ENCODE measurements at regions not wholly inside any gene's neighbourhood (a gene's known extent, or its start where the extent isn't known, plus 50 kb on each side); places are given as distances from the start of the nearest gene placed in this dataset.

DNA sequence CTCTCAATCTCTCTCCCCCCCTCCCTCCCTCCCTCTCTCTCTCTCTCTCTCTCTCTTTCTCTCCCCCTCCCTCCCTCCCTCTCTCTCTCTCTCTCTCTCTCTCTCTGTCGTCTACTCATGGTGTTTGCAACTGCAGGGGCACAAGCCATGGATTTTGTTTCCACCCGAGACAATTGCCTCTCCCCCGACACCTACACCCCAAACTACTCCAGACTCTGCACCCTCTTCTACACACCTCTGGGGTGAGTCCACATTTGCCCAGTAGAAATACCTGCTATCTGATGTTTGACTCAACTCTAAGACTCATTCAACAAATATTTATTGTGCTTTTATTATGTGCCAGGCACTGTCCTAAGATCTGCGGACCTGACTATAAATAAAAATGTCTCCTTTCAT is 93.7 kb downstream of the TMEM17 start (continued):
- TF ChIP-seq, protein P1, sequence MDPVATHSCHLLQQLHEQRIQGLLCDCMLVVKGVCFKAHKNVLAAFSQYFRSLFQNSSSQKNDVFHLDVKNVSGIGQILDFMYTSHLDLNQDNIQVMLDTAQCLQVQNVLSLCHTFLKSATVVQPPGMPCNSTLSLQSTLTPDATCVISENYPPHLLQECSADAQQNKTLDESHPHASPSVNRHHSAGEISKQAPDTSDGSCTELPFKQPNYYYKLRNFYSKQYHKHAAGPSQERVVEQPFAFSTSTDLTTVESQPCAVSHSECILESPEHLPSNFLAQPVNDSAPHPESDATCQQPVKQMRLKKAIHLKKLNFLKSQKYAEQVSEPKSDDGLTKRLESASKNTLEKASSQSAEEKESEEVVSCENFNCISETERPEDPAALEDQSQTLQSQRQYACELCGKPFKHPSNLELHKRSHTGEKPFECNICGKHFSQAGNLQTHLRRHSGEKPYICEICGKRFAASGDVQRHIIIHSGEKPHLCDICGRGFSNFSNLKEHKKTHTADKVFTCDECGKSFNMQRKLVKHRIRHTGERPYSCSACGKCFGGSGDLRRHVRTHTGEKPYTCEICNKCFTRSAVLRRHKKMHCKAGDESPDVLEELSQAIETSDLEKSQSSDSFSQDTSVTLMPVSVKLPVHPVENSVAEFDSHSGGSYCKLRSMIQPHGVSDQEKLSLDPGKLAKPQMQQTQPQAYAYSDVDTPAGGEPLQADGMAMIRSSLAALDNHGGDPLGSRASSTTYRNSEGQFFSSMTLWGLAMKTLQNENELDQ (tag by site-specific recombination; IDR thresholded peaks at IDR 0.05; ENCODE audit: low read depth): no peak
- TF ChIP-seq, protein P2, sequence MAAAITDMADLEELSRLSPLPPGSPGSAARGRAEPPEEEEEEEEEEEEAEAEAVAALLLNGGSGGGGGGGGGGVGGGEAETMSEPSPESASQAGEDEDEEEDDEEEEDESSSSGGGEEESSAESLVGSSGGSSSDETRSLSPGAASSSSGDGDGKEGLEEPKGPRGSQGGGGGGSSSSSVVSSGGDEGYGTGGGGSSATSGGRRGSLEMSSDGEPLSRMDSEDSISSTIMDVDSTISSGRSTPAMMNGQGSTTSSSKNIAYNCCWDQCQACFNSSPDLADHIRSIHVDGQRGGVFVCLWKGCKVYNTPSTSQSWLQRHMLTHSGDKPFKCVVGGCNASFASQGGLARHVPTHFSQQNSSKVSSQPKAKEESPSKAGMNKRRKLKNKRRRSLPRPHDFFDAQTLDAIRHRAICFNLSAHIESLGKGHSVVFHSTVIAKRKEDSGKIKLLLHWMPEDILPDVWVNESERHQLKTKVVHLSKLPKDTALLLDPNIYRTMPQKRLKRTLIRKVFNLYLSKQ (tag by site-specific recombination; IDR thresholded peaks at IDR 0.05; ENCODE audit: borderline replicate concordance): no peak
- no peak for TF ChIP-seq ZNF621 (tag by site-specific recombination; IDR thresholded peaks at IDR 0.05)
- TF ChIP-seq ZNF837 (tag by site-specific recombination; IDR thresholded peaks at IDR 0.05): no peak
- TF ChIP-seq, protein P3, sequence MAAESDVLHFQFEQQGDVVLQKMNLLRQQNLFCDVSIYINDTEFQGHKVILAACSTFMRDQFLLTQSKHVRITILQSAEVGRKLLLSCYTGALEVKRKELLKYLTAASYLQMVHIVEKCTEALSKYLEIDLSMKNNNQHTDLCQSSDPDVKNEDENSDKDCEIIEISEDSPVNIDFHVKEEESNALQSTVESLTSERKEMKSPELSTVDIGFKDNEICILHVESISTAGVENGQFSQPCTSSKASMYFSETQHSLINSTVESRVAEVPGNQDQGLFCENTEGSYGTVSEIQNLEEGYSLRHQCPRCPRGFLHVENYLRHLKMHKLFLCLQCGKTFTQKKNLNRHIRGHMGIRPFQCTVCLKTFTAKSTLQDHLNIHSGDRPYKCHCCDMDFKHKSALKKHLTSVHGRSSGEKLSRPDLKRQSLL (tag by site-specific recombination; IDR thresholded peaks at IDR 0.05): no peak
- no peak for TF ChIP-seq MYNN (tag by site-specific recombination; IDR thresholded peaks at IDR 0.05; ENCODE audit: borderline replicate concordance)
- TF ChIP-seq, protein P4, sequence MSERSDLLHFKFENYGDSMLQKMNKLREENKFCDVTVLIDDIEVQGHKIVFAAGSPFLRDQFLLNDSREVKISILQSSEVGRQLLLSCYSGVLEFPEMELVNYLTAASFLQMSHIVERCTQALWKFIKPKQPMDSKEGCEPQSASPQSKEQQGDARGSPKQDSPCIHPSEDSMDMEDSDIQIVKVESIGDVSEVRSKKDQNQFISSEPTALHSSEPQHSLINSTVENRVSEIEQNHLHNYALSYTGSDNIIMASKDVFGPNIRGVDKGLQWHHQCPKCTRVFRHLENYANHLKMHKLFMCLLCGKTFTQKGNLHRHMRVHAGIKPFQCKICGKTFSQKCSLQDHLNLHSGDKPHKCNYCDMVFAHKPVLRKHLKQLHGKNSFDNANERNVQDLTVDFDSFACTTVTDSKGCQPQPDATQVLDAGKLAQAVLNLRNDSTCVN (tag by site-specific recombination; optimal IDR thresholded peaks at IDR 0.05): no peak
- TF ChIP-seq, protein P5, sequence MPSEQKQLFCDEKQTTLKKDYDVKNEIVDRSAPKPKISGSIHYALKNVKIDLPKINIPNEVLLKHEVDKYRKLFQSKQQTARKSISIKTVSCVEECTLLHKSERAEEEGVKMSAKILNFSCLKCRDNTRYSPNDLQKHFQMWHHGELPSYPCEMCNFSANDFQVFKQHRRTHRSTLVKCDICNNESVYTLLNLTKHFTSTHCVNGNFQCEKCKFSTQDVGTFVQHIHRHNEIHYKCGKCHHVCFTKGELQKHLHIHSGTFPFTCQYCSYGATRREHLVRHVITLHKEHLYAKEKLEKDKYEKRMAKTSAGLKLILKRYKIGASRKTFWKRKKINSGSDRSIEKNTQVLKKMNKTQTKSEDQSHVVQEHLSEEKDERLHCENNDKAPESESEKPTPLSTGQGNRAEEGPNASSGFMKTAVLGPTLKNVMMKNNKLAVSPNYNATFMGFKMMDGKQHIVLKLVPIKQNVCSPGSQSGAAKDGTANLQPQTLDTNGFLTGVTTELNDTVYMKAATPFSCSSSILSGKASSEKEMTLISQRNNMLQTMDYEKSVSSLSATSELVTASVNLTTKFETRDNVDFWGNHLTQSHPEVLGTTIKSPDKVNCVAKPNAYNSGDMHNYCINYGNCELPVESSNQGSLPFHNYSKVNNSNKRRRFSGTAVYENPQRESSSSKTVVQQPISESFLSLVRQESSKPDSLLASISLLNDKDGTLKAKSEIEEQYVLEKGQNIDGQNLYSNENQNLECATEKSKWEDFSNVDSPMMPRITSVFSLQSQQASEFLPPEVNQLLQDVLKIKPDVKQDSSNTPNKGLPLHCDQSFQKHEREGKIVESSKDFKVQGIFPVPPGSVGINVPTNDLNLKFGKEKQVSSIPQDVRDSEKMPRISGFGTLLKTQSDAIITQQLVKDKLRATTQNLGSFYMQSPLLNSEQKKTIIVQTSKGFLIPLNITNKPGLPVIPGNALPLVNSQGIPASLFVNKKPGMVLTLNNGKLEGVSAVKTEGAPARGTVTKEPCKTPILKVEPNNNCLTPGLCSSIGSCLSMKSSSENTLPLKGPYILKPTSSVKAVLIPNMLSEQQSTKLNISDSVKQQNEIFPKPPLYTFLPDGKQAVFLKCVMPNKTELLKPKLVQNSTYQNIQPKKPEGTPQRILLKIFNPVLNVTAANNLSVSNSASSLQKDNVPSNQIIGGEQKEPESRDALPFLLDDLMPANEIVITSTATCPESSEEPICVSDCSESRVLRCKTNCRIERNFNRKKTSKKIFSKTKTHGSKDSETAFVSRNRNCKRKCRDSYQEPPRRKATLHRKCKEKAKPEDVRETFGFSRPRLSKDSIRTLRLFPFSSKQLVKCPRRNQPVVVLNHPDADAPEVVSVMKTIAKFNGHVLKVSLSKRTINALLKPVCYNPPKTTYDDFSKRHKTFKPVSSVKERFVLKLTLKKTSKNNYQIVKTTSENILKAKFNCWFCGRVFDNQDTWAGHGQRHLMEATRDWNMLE (tag by site-specific recombination; conservative IDR thresholded peaks at IDR 0.05; ENCODE audit: low read depth): no peak
- TF ChIP-seq ZNF777 (tag by site-specific recombination; IDR thresholded peaks at IDR 0.05; ENCODE audit: borderline replicate concordance): no peak
- TF ChIP-seq, protein P6, sequence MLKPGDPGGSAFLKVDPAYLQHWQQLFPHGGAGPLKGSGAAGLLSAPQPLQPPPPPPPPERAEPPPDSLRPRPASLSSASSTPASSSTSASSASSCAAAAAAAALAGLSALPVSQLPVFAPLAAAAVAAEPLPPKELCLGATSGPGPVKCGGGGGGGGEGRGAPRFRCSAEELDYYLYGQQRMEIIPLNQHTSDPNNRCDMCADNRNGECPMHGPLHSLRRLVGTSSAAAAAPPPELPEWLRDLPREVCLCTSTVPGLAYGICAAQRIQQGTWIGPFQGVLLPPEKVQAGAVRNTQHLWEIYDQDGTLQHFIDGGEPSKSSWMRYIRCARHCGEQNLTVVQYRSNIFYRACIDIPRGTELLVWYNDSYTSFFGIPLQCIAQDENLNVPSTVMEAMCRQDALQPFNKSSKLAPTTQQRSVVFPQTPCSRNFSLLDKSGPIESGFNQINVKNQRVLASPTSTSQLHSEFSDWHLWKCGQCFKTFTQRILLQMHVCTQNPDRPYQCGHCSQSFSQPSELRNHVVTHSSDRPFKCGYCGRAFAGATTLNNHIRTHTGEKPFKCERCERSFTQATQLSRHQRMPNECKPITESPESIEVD (tag by site-specific recombination; IDR thresholded peaks at IDR 0.05): no peak

DNA sequence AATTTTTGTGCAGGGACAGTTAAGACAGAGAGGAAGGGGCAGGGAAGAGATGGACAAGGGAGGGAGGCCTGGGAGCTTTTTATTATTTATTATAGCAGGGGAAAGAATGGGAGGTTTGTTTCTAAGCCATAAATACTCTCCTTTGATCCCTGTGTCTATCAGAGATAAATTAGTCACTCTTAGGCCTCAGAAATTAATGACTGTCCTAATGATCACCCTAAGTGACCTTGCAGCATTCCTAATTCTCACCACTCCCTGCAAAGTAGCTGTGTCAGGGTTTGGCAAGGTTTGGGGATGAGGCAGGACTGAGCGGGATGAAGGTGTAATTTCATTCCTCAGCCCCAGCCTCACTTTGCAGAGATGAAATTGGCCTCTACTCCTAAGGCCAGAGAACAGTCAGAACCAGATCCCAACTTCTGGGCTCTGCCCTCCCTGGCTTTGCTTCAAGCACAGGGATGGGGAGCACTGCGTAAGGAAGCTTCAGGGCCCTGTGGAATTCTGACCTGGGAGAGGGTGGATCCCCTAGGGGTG is 95.0 kb downstream of the TMEM17 start:
- Histone ChIP-seq H3K36me3 (ENCODE audit: control insufficient read depth in 2 of 2, insufficient read depth in 1 of 2, low read length in 2 of 2) (no peaks in the 10 kb centered on the region), H3K4me3 (ENCODE audit: low read depth, low read length) (no peak overlapping the region), H3K9me3 (ENCODE audit: control insufficient read depth, insufficient read depth, low read depth, low read length) (no peaks in the 10 kb centered on the region), H3K4me1 (ENCODE audit: control insufficient read depth, insufficient read depth, low read length) (peaks cover 10% of the 10 kb centered on the region), H3K27ac (ENCODE audit: extremely low read depth, low read depth, low read length) (peak overlapping the region; percentile 82)
- no peak for TF ChIP-seq WT1 (tag by site-specific recombination; IDR thresholded peaks at IDR 0.05)
- ChIA-PET POLR2A (interaction anchor here (0.9 to 1.2 kb wide), 2 partner anchors 210 to 215 kb away, joined by 3 to 5 read pairs; no protein-coding TSS in a partner anchor), CTCF (interaction anchor here (0.7 to 2.0 kb wide), 16 partner anchors 9 to 1461 kb away, joined by 3 to 26 read pairs (median 4); no protein-coding TSS in a partner anchor)

Measured in HEK293 (cell line).